Hepatocyte (in vitro differentiated cells): ENCODE measurements at regions not wholly inside any gene's neighbourhood (a gene's known extent, or its start where the extent isn't known, plus 50 kb on each side); places are given as distances from the start of the nearest gene placed in this dataset.

Experiments
- DNase-seq: peaks from one replicate; pipeline ENCODE4 v3.0.0-alpha.2; 2016; ENCODE audit warnings: low spot score
- H2AFZ ChIP-seq: fragments of 200-600 bp; sonication (generic); 2 replicates; pipeline ENCODE4 v1.6.0; 2016; ENCODE audit warnings: antibody characterized with exemption, mild to moderate bottlenecking
- H3K27ac ChIP-seq: fragments of 200-600 bp; sonication (generic); 2 replicates; pipeline ENCODE4 v1.5.1; 2016; ENCODE audit warnings: mild to moderate bottlenecking
- H3K27me3 ChIP-seq: fragments of 200-600 bp; sonication (generic); 2 replicates; pipeline ENCODE4 v1.6.1; 2016
- H3K36me3 ChIP-seq: fragments of 200-600 bp; sonication (generic); replicated peaks from 2 replicates; pipeline ENCODE4 v1.5.1; 2016; ENCODE audit warnings: low read depth; ENCODE audit not compliant: insufficient read depth
- H3K4me1 ChIP-seq: fragments of 200-600 bp; sonication (generic); 2 replicates; pipeline ENCODE4 v1.5.1; 2016; ENCODE audit warnings: mild to moderate bottlenecking, moderate library complexity; ENCODE audit not compliant: insufficient read depth
- H3K4me2 ChIP-seq: fragments of 200-600 bp; sonication (generic); 2 replicates; pipeline ENCODE4 v1.6.0; 2016
- H3K4me3 ChIP-seq: fragments of 200-600 bp; sonication (generic); 2 replicates; pipeline ENCODE4 v1.5.1; 2016; ENCODE audit warnings: mild to moderate bottlenecking
- H3K79me2 ChIP-seq: fragments of 200-600 bp; sonication (generic); 2 replicates; pipeline ENCODE4 v1.6.0; 2017; ENCODE audit warnings: mild to moderate bottlenecking
- H3K9me2 ChIP-seq: fragments of 200-600 bp; sonication (generic); replicated peaks from 2 replicates; pipeline ENCODE4 v1.6.0; 2017; ENCODE audit warnings: mild to moderate bottlenecking; ENCODE audit not compliant: insufficient read depth
- H3K9me3 ChIP-seq: fragments of 200-600 bp; sonication (generic); 2 replicates; pipeline ENCODE4 v1.5.1; 2016; ENCODE audit warnings: low read depth, mild to moderate bottlenecking
- H4K20me1 ChIP-seq: fragments of 200-600 bp; sonication (generic); 2 replicates; pipeline ENCODE4 v1.6.0; 2016; ENCODE audit warnings: mild to moderate bottlenecking; ENCODE audit not compliant: insufficient read depth, poor library complexity, severe bottlenecking
- CTCF ChIP-seq: fragments of 200-600 bp; sonication (generic); IDR thresholded peaks from 2 replicates; pipeline ENCODE4 v1.5.1; 2016; ENCODE audit warnings: antibody characterized with exemption, mild to moderate bottlenecking; ENCODE audit not compliant: poor library complexity
- EZH2 ChIP-seq: fragments of 200-600 bp; sonication (generic); IDR thresholded peaks from 2 replicates; pipeline ENCODE4 v1.6.1; 2016; ENCODE audit warnings: antibody characterized with exemption, mild to moderate bottlenecking, borderline replicate concordance
- EZH2phosphoT487 ChIP-seq: fragments of 200-600 bp; sonication (generic); IDR thresholded peaks from one replicate; pipeline ENCODE4 v1.6.1; 2018; ENCODE audit warnings: antibody characterized with exemption, mild to moderate bottlenecking, low read depth, moderate library complexity; ENCODE audit not compliant: unreplicated experiment, severe bottlenecking
- WGBS: methylation state at CpG from one replicate; pipeline ENCODE4 v1.1.6; 2016; ENCODE audit warnings: low lambda C conversion rate; ENCODE audit errors: missing lambda C conversion rate; 5-methylcytosine and 5-hydroxymethylcytosine counted together

- Histone ChIP-seq H3K9me2 (no peaks in the 10 kb centered on the region), H4K20me1 (no peaks in the 10 kb centered on the region), H3K27ac (no peak overlapping the region), H3K4me3 (no peak overlapping the region), H3K4me1 (no peaks in the 10 kb centered on the region), H3K79me2 (no peaks in the 10 kb centered on the region), H3K9me3 (no peaks in the 10 kb centered on the region), H3K27me3 (no peaks in the 10 kb centered on the region), H2AFZ (no peak overlapping the region), H3K4me2 (no peak overlapping the region), H3K36me3 (no peaks in the 10 kb centered on the region)
- TF ChIP-seq EZH2 = no peak
- no peak for TF ChIP-seq CTCF
- TF ChIP-seq EZH2phosphoT487 = no peak
- DNase-seq = no peak
- WGBS = 75% methylated on average over 8 of the region's 8 CpGs
Observed at GRCh38 chr12:76216585-76217472, 131.4 kb downstream of the BBS10 start.

- Histone ChIP-seq H2AFZ (no peak overlapping the region), H3K9me3 (no peaks in the 10 kb centered on the region), H3K4me3 (no peak overlapping the region), H3K4me2 (no peak overlapping the region), H3K27me3 (no peaks in the 10 kb centered on the region), H3K9me2 (no peaks in the 10 kb centered on the region), H4K20me1 (no peaks in the 10 kb centered on the region), H3K79me2 (no peaks in the 10 kb centered on the region), H3K4me1 (peaks cover 11% of the 10 kb centered on the region), H3K27ac (no peak overlapping the region), H3K36me3 (no peaks in the 10 kb centered on the region)
- DNase-seq = no peak
- TF ChIP-seq EZH2phosphoT487 (no peak), CTCF (no peak), EZH2 (no peak)
Observed at GRCh38 chr12:76208129-76208528, 123.6 kb upstream of the NAP1L1 start.

- no peaks in the 10 kb centered on the region for H3K9me3 ChIP-seq
- DNase-seq = no peak
- H2AFZ ChIP-seq = no peak overlapping the region
- TF ChIP-seq EZH2phosphoT487 (no peak), EZH2 (no peak), CTCF (no peak)
- no peaks in the 10 kb centered on the region for H3K79me2 ChIP-seq
- no peaks in the 10 kb centered on the region for H3K9me2 ChIP-seq
- no peaks in the 10 kb centered on the region for H3K27me3 ChIP-seq
- H3K36me3 ChIP-seq = no peaks in the 10 kb centered on the region
- H3K27ac ChIP-seq = no peak overlapping the region
- no peaks in the 10 kb centered on the region for H4K20me1 ChIP-seq
- peaks cover 11% of the 10 kb centered on the region for H3K4me1 ChIP-seq
- no peak overlapping the region for H3K4me2 ChIP-seq
- no peak overlapping the region for H3K4me3 ChIP-seq
- 91% methylated on average over 5 of the region's 5 CpGs for WGBS
Observed at GRCh38 chr12:76206677-76207072, 122.2 kb upstream of the NAP1L1 start.
